ENCODE measurements at regions not wholly inside any gene's neighbourhood (a gene's known extent, or its start where the extent isn't known, plus 50 kb on each side); places are given as distances from the start of the nearest gene placed in this dataset.

GRCh38 chr2:13128139-13128538, 411.4 kb downstream of the TRIB2 start:
- H3F3A ChIP-seq (ENCODE audit: insufficient read depth): no peaks in the 10 kb centered on the region
- no peaks in the 10 kb centered on the region for H3K27me3 ChIP-seq (ENCODE audit: low read length)
- no peaks in the 10 kb centered on the region for H3K9me3 ChIP-seq (ENCODE audit: insufficient read depth, low read length)
- no peaks in the 10 kb centered on the region for H4K20me1 ChIP-seq (ENCODE audit: low read depth, low read length)
- H3K4me3 ChIP-seq (ENCODE audit: insufficient read depth, low read length, poor library complexity, severe bottlenecking): no peak overlapping the region
- no peaks in the 10 kb centered on the region for H3K36me3 ChIP-seq (ENCODE audit: low read length)
- no peak overlapping the region for H3K27ac ChIP-seq (ENCODE audit: low read depth, low read length)
- H3K9ac ChIP-seq (ENCODE audit: low read length): no peak overlapping the region
- H3K4me2 ChIP-seq (ENCODE audit: low read depth, low read length, poor library complexity, severe bottlenecking): no peak overlapping the region
- no peak overlapping the region for H2AFZ ChIP-seq (ENCODE audit: low read depth, low read length, severe bottlenecking)
- H3K9me2 ChIP-seq (replicated peaks; ENCODE audit: insufficient read depth, low read length): no peaks in the 10 kb centered on the region
- no peaks in the 10 kb centered on the region for H3K79me2 ChIP-seq (ENCODE audit: insufficient read depth, low read length)
- TF ChIP-seq EZH2phosphoT487 (conservative IDR thresholded peaks at IDR 0.05; ENCODE audit: low read length): no peak
- TF ChIP-seq, protein P1, sequence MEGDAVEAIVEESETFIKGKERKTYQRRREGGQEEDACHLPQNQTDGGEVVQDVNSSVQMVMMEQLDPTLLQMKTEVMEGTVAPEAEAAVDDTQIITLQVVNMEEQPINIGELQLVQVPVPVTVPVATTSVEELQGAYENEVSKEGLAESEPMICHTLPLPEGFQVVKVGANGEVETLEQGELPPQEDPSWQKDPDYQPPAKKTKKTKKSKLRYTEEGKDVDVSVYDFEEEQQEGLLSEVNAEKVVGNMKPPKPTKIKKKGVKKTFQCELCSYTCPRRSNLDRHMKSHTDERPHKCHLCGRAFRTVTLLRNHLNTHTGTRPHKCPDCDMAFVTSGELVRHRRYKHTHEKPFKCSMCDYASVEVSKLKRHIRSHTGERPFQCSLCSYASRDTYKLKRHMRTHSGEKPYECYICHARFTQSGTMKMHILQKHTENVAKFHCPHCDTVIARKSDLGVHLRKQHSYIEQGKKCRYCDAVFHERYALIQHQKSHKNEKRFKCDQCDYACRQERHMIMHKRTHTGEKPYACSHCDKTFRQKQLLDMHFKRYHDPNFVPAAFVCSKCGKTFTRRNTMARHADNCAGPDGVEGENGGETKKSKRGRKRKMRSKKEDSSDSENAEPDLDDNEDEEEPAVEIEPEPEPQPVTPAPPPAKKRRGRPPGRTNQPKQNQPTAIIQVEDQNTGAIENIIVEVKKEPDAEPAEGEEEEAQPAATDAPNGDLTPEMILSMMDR (IDR thresholded peaks at IDR 0.05; ENCODE audit: insufficient read depth, low read length, poor library complexity, severe bottlenecking): no peak

GRCh38 chr2:13135369-13135768, 418.6 kb downstream of the TRIB2 start:
- Histone ChIP-seq H3K4me2 (ENCODE audit: low read depth, low read length, poor library complexity, severe bottlenecking) (no peak overlapping the region), H3K9me3 (ENCODE audit: insufficient read depth, low read length) (no peaks in the 10 kb centered on the region), H2AFZ (ENCODE audit: low read depth, low read length, severe bottlenecking) (no peak overlapping the region), H3K27ac (ENCODE audit: low read depth, low read length) (no peak overlapping the region), H3K79me2 (ENCODE audit: insufficient read depth, low read length) (no peaks in the 10 kb centered on the region), H4K20me1 (ENCODE audit: low read depth, low read length) (no peaks in the 10 kb centered on the region), H3F3A (ENCODE audit: insufficient read depth) (no peaks in the 10 kb centered on the region), H3K4me3 (ENCODE audit: insufficient read depth, low read length, poor library complexity, severe bottlenecking) (no peak overlapping the region), H3K36me3 (ENCODE audit: low read length) (no peaks in the 10 kb centered on the region), H3K27me3 (ENCODE audit: low read length) (no peaks in the 10 kb centered on the region), H3K9ac (ENCODE audit: low read length) (no peak overlapping the region), H3K9me2 (replicated peaks; ENCODE audit: insufficient read depth, low read length) (no peaks in the 10 kb centered on the region)
- TF ChIP-seq, protein P1 (IDR thresholded peaks at IDR 0.05; ENCODE audit: insufficient read depth, low read length, poor library complexity, severe bottlenecking): no peak
- TF ChIP-seq EZH2phosphoT487 (conservative IDR thresholded peaks at IDR 0.05; ENCODE audit: low read length): no peak

- H3K4me2 ChIP-seq (ENCODE audit: low read depth, low read length, poor library complexity, severe bottlenecking): no peak overlapping the region
- H3K27ac ChIP-seq (ENCODE audit: low read depth, low read length): no peak overlapping the region
- no peak for TF ChIP-seq EZH2phosphoT487 (conservative IDR thresholded peaks at IDR 0.05; ENCODE audit: low read length)
- TF ChIP-seq, protein P1 (IDR thresholded peaks at IDR 0.05; ENCODE audit: insufficient read depth, low read length, poor library complexity, severe bottlenecking): no peak
- no peak overlapping the region for H3K9ac ChIP-seq (ENCODE audit: low read length)
- no peaks in the 10 kb centered on the region for H4K20me1 ChIP-seq (ENCODE audit: low read depth, low read length)
- H2AFZ ChIP-seq (ENCODE audit: low read depth, low read length, severe bottlenecking): no peak overlapping the region
- no peak overlapping the region for H3K4me3 ChIP-seq (ENCODE audit: insufficient read depth, low read length, poor library complexity, severe bottlenecking)
- no peaks in the 10 kb centered on the region for H3K9me2 ChIP-seq (replicated peaks; ENCODE audit: insufficient read depth, low read length)
- H3K79me2 ChIP-seq (ENCODE audit: insufficient read depth, low read length): no peaks in the 10 kb centered on the region
- H3K9me3 ChIP-seq (ENCODE audit: insufficient read depth, low read length): no peaks in the 10 kb centered on the region
- H3F3A ChIP-seq (ENCODE audit: insufficient read depth): no peaks in the 10 kb centered on the region
- H3K36me3 ChIP-seq (ENCODE audit: low read length): no peaks in the 10 kb centered on the region
- H3K27me3 ChIP-seq (ENCODE audit: low read length): no peaks in the 10 kb centered on the region
Observed at GRCh38 chr2:13135856-13136255, 419.1 kb downstream of the TRIB2 start.
